IMR-90 (cell line): ENCODE measurements at regions not wholly inside any gene's neighbourhood (a gene's known extent, or its start where the extent isn't known, plus 50 kb on each side); places are given as distances from the start of the nearest gene placed in this dataset.

Source experiments
- ATAC-seq: fragments of 200-7000 bp; cut with Tn5 transposase; 2 replicates; pipeline ENCODE4 v1.9.1; 2020; ENCODE audit warnings: low read depth, mild to moderate bottlenecking, moderate library complexity
- BruUV-seq: library from RNA; stranded (reverse); fragments of 400-500 nt; replicated peaks from 2 replicates; lab custom pipeline; 2021; lab: Mats Ljungman, UMichigan
- CTCF ChIA-PET: fragments of 300-600 bp; formaldehyde crosslinking; extraction: SDS; loops from one replicate; lab custom pipeline; 2021; ENCODE audit warnings: antibody characterized with exemption; lab: Yijun Ruan, JAX
- POLR2A ChIA-PET: fragments of 300-600 bp; sonication (Branson Sonifier 250); formaldehyde crosslinking; loops from one replicate; lab custom pipeline; 2022; ENCODE audit warnings: antibody characterized with exemption; ENCODE audit not compliant: unreplicated experiment; lab: Charles Lee
- DNase-seq: peaks from one replicate; pipeline ENCODE4 v3.0.0; 2013
- H2AFZ ChIP-seq: replicated peaks from 2 replicates; pipeline ENCODE3; 2013; ENCODE audit warnings: low read length, mild to moderate bottlenecking; ENCODE audit not compliant: poor library complexity
- H2AK5ac ChIP-seq: 2 replicates; pipeline ENCODE4 v1.6.1; 2013; ENCODE audit warnings: low read depth, low read length, inconsistent platforms
- H2AK9ac ChIP-seq: replicated peaks from 2 replicates; pipeline ENCODE3; 2013; ENCODE audit warnings: mild to moderate bottlenecking, low read depth, low read length, moderate library complexity; ENCODE audit not compliant: poor library complexity
- H2BK120ac ChIP-seq: 2 replicates; pipeline ENCODE4 v1.6.1; 2013; ENCODE audit warnings: low read depth, low read length, inconsistent platforms
- H2BK15ac ChIP-seq: 3 replicates; pipeline ENCODE4 v1.6.1; 2013; ENCODE audit warnings: low read depth, low read length, inconsistent platforms
- H2BK20ac ChIP-seq: 2 replicates; pipeline ENCODE4 v1.6.1; 2013; ENCODE audit warnings: low read depth, mild to moderate bottlenecking, inconsistent platforms, low read length, moderate library complexity
- H2BK5ac ChIP-seq: 2 replicates; pipeline ENCODE4 v1.6.1; 2013; ENCODE audit warnings: mild to moderate bottlenecking, low read depth, low read length, inconsistent platforms; ENCODE audit not compliant: poor library complexity, severe bottlenecking
- H3K14ac ChIP-seq: replicated peaks from 2 replicates; pipeline ENCODE4 v1.6.1; 2013; ENCODE audit warnings: low read depth, low read length, inconsistent platforms
- H3K18ac ChIP-seq: 2 replicates; pipeline ENCODE4 v1.6.1; 2013; ENCODE audit warnings: low read depth, low read length, control low read depth
- H3K23ac ChIP-seq: 2 replicates; pipeline ENCODE4 v1.6.1; 2013; ENCODE audit warnings: low read depth, low read length, inconsistent platforms
- H3K27ac ChIP-seq: 2 replicates; pipeline ENCODE4 v1.5.1; 2013; ENCODE audit warnings: mild to moderate bottlenecking, control low read depth, low read length; ENCODE audit not compliant: insufficient read depth
- H3K27me3 ChIP-seq: 2 replicates; pipeline ENCODE4 v1.6.1; 2013; ENCODE audit warnings: low read length; ENCODE audit not compliant: control insufficient read depth, insufficient read depth
- H3K36me3 ChIP-seq: 2 replicates; pipeline ENCODE4 v1.6.1; 2013; ENCODE audit warnings: low read length, mixed read lengths; ENCODE audit not compliant: control insufficient read depth, insufficient read depth
- H3K4ac ChIP-seq: 2 replicates; pipeline ENCODE4 v1.6.1; 2013; ENCODE audit warnings: low read depth, low read length, inconsistent platforms
- H3K4me1 ChIP-seq: 2 replicates; pipeline ENCODE4 v1.6.1; 2013; ENCODE audit warnings: low read length, mixed read lengths; ENCODE audit not compliant: control insufficient read depth, insufficient read depth
- H3K4me2 ChIP-seq: 2 replicates; pipeline ENCODE4 v1.6.1; 2013; ENCODE audit warnings: low read depth, mild to moderate bottlenecking, control low read depth, low read length, moderate library complexity
- H3K4me3 ChIP-seq: 2 replicates; pipeline ENCODE4 v1.5.1; 2013; ENCODE audit warnings: low read depth, mild to moderate bottlenecking, control low read depth, low read length, moderate library complexity; ENCODE audit not compliant: insufficient read depth
- H3K56ac ChIP-seq: 2 replicates; pipeline ENCODE4 v1.6.1; 2013; ENCODE audit warnings: low read length, inconsistent platforms; ENCODE audit not compliant: insufficient read depth; ENCODE audit errors: extremely low read depth
- H3K79me1 ChIP-seq, 2 experiments: 2 replicates each; pipeline ENCODE4 v1.6.1; 2013; ENCODE audit warnings: low read length in 2 of 2, inconsistent platforms in 1 of 2, low read depth in 1 of 2
- H3K9ac ChIP-seq: 2 replicates; pipeline ENCODE4 v1.6.1; 2013; ENCODE audit warnings: low read depth, low read length, control low read depth
- H3K9me1 ChIP-seq: 2 replicates; pipeline ENCODE4 v1.6.1; 2013; ENCODE audit warnings: low read length, inconsistent platforms; ENCODE audit not compliant: insufficient read depth
- H3K9me3 ChIP-seq: 2 replicates; pipeline ENCODE4 v1.6.1; 2013; ENCODE audit warnings: low read length; ENCODE audit not compliant: control insufficient read depth, insufficient read depth
- H4K20me1 ChIP-seq: 2 replicates; pipeline ENCODE4 v1.6.1; 2013; ENCODE audit warnings: low read length, inconsistent platforms; ENCODE audit not compliant: insufficient read depth
- H4K5ac ChIP-seq: 2 replicates; pipeline ENCODE4 v1.6.1; 2013; ENCODE audit warnings: mild to moderate bottlenecking, low read depth, low read length, control low read depth
- H4K8ac ChIP-seq, 2 experiments: 2 replicates each; pipeline ENCODE4 v1.6.1; 2013; ENCODE audit warnings: low read depth in 2 of 2, low read length in 2 of 2, control low read depth in 1 of 2, inconsistent platforms in 1 of 2
- H4K91ac ChIP-seq: 2 replicates; pipeline ENCODE4 v1.6.1; 2013; ENCODE audit warnings: low read depth, low read length, inconsistent platforms; ENCODE audit not compliant: insufficient read depth
- BHLHE40 ChIP-seq: fragments of 150-350 bp; IDR thresholded peaks from 2 replicates; pipeline ENCODE4 v1.6.1; 2016; ENCODE audit warnings: mild to moderate bottlenecking, low read depth, low read length
- CEBPB ChIP-seq: IDR thresholded peaks from 2 replicates; pipeline ENCODE4 v1.6.1; 2012; ENCODE audit warnings: low read depth, low read length, improper control_type of control experiment
- CHD1 ChIP-seq: IDR thresholded peaks from 2 replicates; pipeline ENCODE4 v1.6.1; 2012; ENCODE audit warnings: low read depth, low read length, improper control_type of control experiment
- CTCF ChIP-seq: conservative IDR thresholded peaks from 2 replicates; pipeline ENCODE4 v1.5.1; 2012; ENCODE audit warnings: mild to moderate bottlenecking, low read depth, low read length, improper control_type of control experiment
- FOS ChIP-seq: fragments of 150-350 bp; IDR thresholded peaks from 2 replicates; pipeline ENCODE4 v1.6.1; 2016; ENCODE audit warnings: low read depth, low read length
- MAFK ChIP-seq: IDR thresholded peaks from 2 replicates; pipeline ENCODE4 v1.6.1; 2012; ENCODE audit warnings: low read depth, low read length, improper control_type of control experiment
- MAZ ChIP-seq: IDR thresholded peaks from 2 replicates; pipeline ENCODE4 v1.6.1; 2012; ENCODE audit warnings: low read depth, mild to moderate bottlenecking, low read length, improper control_type of control experiment, moderate library complexity, borderline replicate concordance
- MXI1 ChIP-seq: IDR thresholded peaks from 2 replicates; pipeline ENCODE4 v1.6.1; 2012; ENCODE audit warnings: low read depth, mild to moderate bottlenecking, low read length, moderate library complexity, borderline replicate concordance
- NFE2L2 ChIP-seq: fragments of 150-350 bp; IDR thresholded peaks from 2 replicates; pipeline ENCODE4 v1.6.1; 2016; ENCODE audit warnings: low read depth, mild to moderate bottlenecking, low read length
- POLR2A ChIP-seq: IDR thresholded peaks from 2 replicates; pipeline ENCODE4 v1.6.1; 2012; ENCODE audit warnings: mild to moderate bottlenecking, low read depth, low read length
- RFX5 ChIP-seq: IDR thresholded peaks from 2 replicates; pipeline ENCODE4 v1.8.0; 2012; ENCODE audit warnings: low read depth, mild to moderate bottlenecking, low read length, moderate library complexity
- SMC3 ChIP-seq: fragments of 150-350 bp; IDR thresholded peaks from 2 replicates; pipeline ENCODE4 v1.6.1; 2016; ENCODE audit warnings: low read depth, mild to moderate bottlenecking, antibody characterized with exemption, low read length, moderate library complexity
- USF2 ChIP-seq: fragments of 150-350 bp; IDR thresholded peaks from 2 replicates; pipeline ENCODE4 v1.6.1; 2017; ENCODE audit warnings: mild to moderate bottlenecking, antibody characterized with exemption, low read length, low read depth
- WGBS, 2 experiments: methylation state at CpG; one replicate each; pipeline versions ENCODE4 v1.1.5 to v1.1.7; 2013; ENCODE audit warnings: missing lambda C conversion rate in 2 of 2; ENCODE audit not compliant: insufficient read length in 1 of 2; ENCODE audit errors: extremely low coverage in 2 of 2; 5-methylcytosine and 5-hydroxymethylcytosine counted together
- dilution Hi-C: fragments of 300-500 bp; cut with HindIII; formaldehyde crosslinking; loops from one replicate; pipeline ENCODE4 v1.14.3; 2018; ENCODE audit warnings: low sequenced_read_pairs; ENCODE audit not compliant: unreplicated experiment
- in situ Hi-C: fragments of 300-500 bp; cut with MboI; formaldehyde crosslinking; loops from 3 replicates; pipeline ENCODE4 v1.14.3; 2019; ENCODE audit warnings: low sequenced_read_pairs, inconsistent platforms, mixed read lengths
- intact Hi-C: fragments of 100-400 bp; cut with micrococcal nuclease; formaldehyde crosslinking; loops from 2 replicates; pipeline ENCODE4 v1.10.0; 2022

- Histone ChIP-seq H2BK5ac (no peak overlapping the region), H3K27me3 (no peaks in the 10 kb centered on the region), H3K4me1 (no peaks in the 10 kb centered on the region), H3K56ac (no peak overlapping the region), H4K20me1 (no peaks in the 10 kb centered on the region), H4K91ac (no peak overlapping the region), H2BK15ac (no peak overlapping the region), H3K4me3 (no peak overlapping the region), H3K18ac (no peak overlapping the region), H3K9me1 (no peaks in the 10 kb centered on the region), H3K14ac (no peak overlapping the region), H4K8ac (no peak overlapping the region), H2BK20ac (no peak overlapping the region), H3K27ac (no peak overlapping the region), H3K4ac (no peak overlapping the region), H2AFZ (peak overlapping the region; percentile 61), H3K79me1 (no peaks in the 10 kb centered on the region), H3K36me3 (no peaks in the 10 kb centered on the region), H2BK120ac (no peak overlapping the region), H2AK5ac (no peak overlapping the region), H2AK9ac (no peak overlapping the region), H3K9ac (no peak overlapping the region), H3K4me2 (no peak overlapping the region), H3K23ac (no peak overlapping the region), H3K9me3 (peaks cover 32% of the 10 kb centered on the region), H4K5ac (no peak overlapping the region)
- DNase-seq (no peak), ATAC-seq (no peak)
- ChIA-PET POLR2A (no interaction called here), CTCF (no interaction called here)
- no TSS peak for BruUV-seq
- 80% methylated on average over 6 of the region's 9 CpGs; no CpG with 5 or more reads in 1 of the 2 experiments for WGBS, 2 experiments
- TF ChIP-seq RFX5 = no peak
- TF ChIP-seq CHD1 = no peak
- TF ChIP-seq MAZ = no peak
- TF ChIP-seq MXI1 = no peak
- TF ChIP-seq FOS = no peak
- TF ChIP-seq CEBPB = no peak
- no peak for TF ChIP-seq BHLHE40
- TF ChIP-seq POLR2A = no peak
- no peak for TF ChIP-seq NFE2L2
- no peak for TF ChIP-seq CTCF
- TF ChIP-seq USF2 = no peak
- no peak for TF ChIP-seq MAFK
- no peak for TF ChIP-seq SMC3
- dilution Hi-C loops (no loop called here), intact Hi-C loops (no loop called here), in situ Hi-C loops (no loop called here)
Observed at GRCh38 chr1:5809207-5809788, 182.9 kb downstream of the NPHP4 start.
